IPS-NIHi11 (cell line): ENCODE measurements at regions not wholly inside any gene's neighbourhood (a gene's known extent, or its start where the extent isn't known, plus 50 kb on each side); places are given as distances from the start of the nearest gene placed in this dataset.

ENCODE experiments used
- DNase-seq: peaks from one replicate; pipeline ENCODE4 v3.0.0; 2012; ENCODE audit warnings: mixed read lengths, low spot score

- no peak for DNase-seq
These were observed 327.1 kb upstream of the ISX start for GRCh38 chr22:34738661-34739400.

- peak; percentile 19 for DNase-seq
These were observed 322.7 kb upstream of the ISX start for GRCh38 chr22:34743110-34743751.

- no peak for DNase-seq
These were observed 305.5 kb upstream of the ISX start for GRCh38 chr22:34760276-34761008.

- DNase-seq: no peak
These were observed 304.8 kb upstream of the ISX start for GRCh38 chr22:34761111-34761510.

- DNase-seq: no peak
These were observed 302.5 kb upstream of the ISX start for GRCh38 chr22:34763496-34763895.

GRCh38 chr22:34765115-34765514 is 300.8 kb upstream of the ISX start:
- no peak for DNase-seq

- DNase-seq: no peak
These were observed 296.6 kb upstream of the ISX start for GRCh38 chr22:34769361-34769760.

- DNase-seq: no peak
These were observed 289.1 kb upstream of the ISX start for GRCh38 chr22:34776817-34777216.

- DNase-seq: no peak
These were observed 284.3 kb upstream of the ISX start for GRCh38 chr22:34781681-34782080.

GRCh38 chr22:34783436-34783835 is 282.5 kb upstream of the ISX start:
- DNase-seq: no peak

- no peak for DNase-seq
These were observed 281.9 kb upstream of the ISX start for GRCh38 chr22:34784056-34784455.

- no peak for DNase-seq
These were observed 268.1 kb upstream of the ISX start for GRCh38 chr22:34797826-34798225.

GRCh38 chr22:34798605-34799004 is 267.4 kb upstream of the ISX start:
- DNase-seq: no peak

- no peak for DNase-seq
These were observed 265.5 kb upstream of the ISX start for GRCh38 chr22:34800260-34800980.

- no peak for DNase-seq
These were observed 264.7 kb upstream of the ISX start for GRCh38 chr22:34801221-34801620.

GRCh38 chr22:34804091-34804490 is 261.9 kb upstream of the ISX start:
- DNase-seq: no peak

GRCh38 chr22:34804604-34805003 is 261.4 kb upstream of the ISX start:
- peak; percentile 43 for DNase-seq

- DNase-seq: no peak
These were observed 260.2 kb upstream of the ISX start for GRCh38 chr22:34805771-34806170.

GRCh38 chr22:34808618-34809017 is 257.3 kb upstream of the ISX start:
- DNase-seq: no peak

GRCh38 chr22:34812631-34813030 is 253.3 kb upstream of the ISX start:
- no peak for DNase-seq

GRCh38 chr22:34814260-34815025 is 251.5 kb upstream of the ISX start:
- no peak for DNase-seq

GRCh38 chr22:34829485-34829884 is 236.5 kb upstream of the ISX start:
- no peak for DNase-seq
